ENCODE measurements at regions not wholly inside any gene's neighbourhood (a gene's known extent, or its start where the extent isn't known, plus 50 kb on each side); places are given as distances from the start of the nearest gene placed in this dataset.

DNA sequence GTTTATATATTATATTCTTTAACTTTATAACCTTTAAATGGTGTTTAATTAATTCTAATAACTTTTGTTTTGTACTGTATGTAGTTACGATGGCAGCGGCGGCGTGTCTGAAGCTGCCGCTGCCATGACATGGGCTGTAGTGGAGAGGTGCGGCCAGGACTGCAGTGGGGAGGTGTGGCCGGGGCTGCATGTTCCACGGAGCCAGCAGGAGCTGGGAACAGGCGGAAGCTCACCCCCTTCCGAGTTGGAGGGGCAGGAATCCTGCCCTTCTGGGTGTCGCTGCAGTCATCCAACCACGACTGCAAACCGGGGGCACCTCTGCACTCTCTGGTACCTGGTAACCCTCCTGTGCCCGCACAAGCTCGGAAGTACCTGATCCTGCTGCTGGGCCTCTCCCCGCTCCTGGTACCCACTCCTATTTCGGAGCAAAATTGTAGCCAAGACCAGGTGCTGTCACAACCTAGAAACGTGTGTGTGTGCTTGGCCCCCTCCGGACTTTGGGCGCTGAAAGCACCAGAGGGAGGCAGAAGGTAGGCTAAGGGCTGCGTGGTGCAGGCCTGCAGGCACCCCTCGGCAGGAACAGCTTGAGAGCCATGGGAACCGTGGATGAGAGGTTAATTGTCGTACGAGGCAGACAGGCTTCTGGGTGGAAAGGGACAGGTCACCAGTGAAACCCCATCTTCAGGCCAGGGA lies 1329.7 kb upstream of the SLC39A10 start:
- DNase-seq (ENCODE audit: low spot score): no peak
- TF ChIP-seq, protein P1, sequence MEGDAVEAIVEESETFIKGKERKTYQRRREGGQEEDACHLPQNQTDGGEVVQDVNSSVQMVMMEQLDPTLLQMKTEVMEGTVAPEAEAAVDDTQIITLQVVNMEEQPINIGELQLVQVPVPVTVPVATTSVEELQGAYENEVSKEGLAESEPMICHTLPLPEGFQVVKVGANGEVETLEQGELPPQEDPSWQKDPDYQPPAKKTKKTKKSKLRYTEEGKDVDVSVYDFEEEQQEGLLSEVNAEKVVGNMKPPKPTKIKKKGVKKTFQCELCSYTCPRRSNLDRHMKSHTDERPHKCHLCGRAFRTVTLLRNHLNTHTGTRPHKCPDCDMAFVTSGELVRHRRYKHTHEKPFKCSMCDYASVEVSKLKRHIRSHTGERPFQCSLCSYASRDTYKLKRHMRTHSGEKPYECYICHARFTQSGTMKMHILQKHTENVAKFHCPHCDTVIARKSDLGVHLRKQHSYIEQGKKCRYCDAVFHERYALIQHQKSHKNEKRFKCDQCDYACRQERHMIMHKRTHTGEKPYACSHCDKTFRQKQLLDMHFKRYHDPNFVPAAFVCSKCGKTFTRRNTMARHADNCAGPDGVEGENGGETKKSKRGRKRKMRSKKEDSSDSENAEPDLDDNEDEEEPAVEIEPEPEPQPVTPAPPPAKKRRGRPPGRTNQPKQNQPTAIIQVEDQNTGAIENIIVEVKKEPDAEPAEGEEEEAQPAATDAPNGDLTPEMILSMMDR (IDR thresholded peaks at IDR 0.05; ENCODE audit: extremely low read depth, missing control alignments): no peak

DNA sequence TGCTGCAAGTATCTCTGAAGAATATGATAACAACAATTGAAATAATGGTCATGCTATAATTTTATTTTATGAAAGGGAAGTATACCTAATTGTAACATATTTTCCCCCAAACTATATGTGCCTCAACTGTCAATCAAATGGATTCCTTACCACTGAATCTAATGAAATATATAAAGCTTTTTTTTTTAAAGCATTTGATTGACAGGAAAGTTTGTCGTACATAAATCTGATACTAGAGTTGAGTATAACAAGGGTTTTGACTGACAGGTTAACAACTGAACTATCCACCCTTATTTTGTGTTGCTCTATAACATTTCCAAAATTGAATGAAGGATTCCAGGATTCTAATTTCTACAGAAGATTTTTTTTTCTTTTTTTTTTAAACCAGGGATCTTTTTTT lies 1333.3 kb upstream of the SLC39A10 start:
- DNase-seq (ENCODE audit: low spot score): no peak
- TF ChIP-seq, protein P1 (IDR thresholded peaks at IDR 0.05; ENCODE audit: extremely low read depth, missing control alignments): no peak

DNA sequence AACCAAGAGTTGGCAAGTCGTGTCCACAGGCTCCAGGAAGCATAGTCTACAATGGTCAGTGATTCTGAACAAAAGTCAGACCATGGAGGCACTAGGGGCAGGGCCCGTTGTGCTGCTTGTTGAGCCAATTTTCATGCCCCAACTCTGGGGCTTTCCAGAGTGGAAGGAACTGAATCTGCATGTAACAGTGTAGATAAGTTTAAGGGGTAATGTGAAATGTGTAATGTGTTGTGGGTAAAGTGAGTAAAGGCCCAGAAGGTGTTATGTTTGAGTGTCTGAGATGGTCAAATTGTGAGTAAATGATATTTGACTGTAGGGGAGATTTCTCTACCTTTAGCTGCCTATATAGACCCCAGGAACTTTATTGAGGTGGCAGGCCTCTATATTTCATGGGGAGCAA lies 1336.5 kb upstream of the SLC39A10 start:
- DNase-seq (ENCODE audit: low spot score): no peak
- TF ChIP-seq, protein P1 (IDR thresholded peaks at IDR 0.05; ENCODE audit: extremely low read depth, missing control alignments): no peak

DNA sequence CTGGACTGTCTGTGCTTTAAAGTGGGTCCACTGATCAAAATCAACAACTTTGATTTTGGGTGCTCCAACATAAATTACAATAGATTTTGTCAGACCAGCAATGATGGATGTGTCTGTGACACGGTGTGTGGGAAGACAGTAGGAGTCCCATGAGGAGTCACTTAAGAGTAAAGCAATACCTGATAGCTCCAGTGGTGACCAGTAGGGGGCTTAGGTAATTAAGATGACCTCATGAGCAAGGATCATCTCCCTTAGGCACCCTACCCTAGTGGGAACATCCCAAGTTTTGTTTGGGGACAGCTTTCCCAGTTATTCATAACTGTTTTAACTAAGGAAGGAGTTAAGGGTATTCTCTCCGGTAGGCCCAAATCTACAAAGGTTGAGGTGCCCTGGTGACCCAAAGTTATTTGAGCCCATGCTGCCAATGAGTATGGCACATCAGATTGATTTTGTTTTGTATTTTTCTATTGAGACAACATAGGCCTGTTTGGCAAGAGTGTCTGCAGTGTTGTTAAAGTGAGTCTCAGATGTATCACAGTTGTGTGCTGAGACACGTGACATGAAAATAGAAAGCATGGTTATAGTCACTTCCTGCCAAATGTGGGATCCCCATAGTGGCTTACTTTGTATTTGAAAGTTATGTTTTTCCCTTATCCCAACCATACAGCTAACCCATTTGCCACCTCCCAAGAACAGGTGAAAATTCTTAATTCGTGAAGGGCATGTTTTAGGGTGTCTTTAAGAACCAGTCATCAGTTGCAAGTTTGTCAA lies 1337.6 kb upstream of the SLC39A10 start:
- DNase-seq (ENCODE audit: low spot score): peak; percentile 4

DNA sequence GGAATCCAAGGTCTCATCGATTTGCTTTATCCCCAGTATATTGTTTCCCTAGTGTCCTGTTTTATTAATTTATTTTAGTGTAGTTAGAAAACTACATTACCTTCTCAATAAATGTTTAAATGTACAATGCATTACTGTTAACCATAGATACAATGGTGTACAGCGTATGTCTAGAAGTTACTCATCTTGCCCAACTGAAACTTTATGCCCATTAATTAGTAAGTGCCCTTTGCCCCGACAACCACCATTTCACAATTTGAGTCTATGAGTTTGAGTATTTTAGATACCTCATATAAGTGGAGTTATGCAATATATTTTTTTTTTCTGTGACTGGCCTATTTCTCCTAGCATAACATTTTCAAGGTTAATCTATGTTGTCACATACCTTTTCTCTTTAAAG lies 1343.0 kb upstream of the SLC39A10 start:
- TF ChIP-seq, protein P1 (IDR thresholded peaks at IDR 0.05; ENCODE audit: extremely low read depth, missing control alignments): no peak
- no peak for DNase-seq (ENCODE audit: low spot score)

More for the DNA sequence above, 1337.6 kb upstream of the SLC39A10 start:
- TF ChIP-seq, protein P1 (IDR thresholded peaks at IDR 0.05; ENCODE audit: extremely low read depth, missing control alignments): peak; percentile 11

DNA sequence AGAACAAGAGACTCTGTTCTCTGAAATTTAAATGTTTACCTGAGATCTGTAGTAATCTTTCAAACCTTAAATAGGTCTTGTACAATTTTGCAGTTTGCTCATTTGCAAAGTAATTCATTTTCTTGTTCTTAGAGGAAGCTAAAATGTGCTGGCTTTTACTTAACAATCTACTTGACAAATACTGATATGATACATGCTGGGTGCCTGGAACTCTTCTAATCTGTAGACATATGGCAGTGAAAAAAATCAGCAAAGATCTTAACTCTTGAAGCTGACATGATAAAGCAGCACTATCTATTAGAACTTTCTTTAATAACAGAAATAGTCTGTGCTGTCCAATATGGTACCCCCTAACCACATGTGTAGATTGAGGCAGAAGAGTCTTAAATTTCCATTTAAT lies 1352.8 kb upstream of the SLC39A10 start:
- DNase-seq (ENCODE audit: low spot score): no peak

DNA sequence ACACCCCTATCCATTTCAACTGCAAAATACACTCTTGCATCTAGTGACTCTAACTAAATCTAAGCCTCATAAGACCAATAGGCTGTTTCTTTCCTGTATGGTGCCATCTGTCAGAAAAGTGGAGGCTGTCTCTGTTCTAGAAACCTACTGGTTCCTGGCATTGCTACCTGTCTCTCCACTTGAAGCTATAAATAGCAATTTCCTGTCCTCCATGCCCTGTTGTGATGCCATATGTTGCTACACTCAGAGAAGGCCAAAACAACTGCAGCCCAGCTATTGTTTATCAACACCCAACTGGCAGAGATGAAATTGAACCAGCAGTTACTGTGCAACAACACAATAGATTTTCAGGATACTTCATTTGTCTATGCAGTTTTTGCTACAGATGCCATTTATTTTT lies 1355.1 kb upstream of the SLC39A10 start:
- no peak for DNase-seq (ENCODE audit: low spot score)
- TF ChIP-seq, protein P1 (IDR thresholded peaks at IDR 0.05; ENCODE audit: extremely low read depth, missing control alignments): no peak

More for the DNA sequence above, 1352.8 kb upstream of the SLC39A10 start:
- TF ChIP-seq, protein P1 (IDR thresholded peaks at IDR 0.05; ENCODE audit: extremely low read depth, missing control alignments): no peak

Data from GM20000 (cell line).